Lower lobe of right lung (tissue), 2 donors: ENCODE measurements at regions not wholly inside any gene's neighbourhood (a gene's known extent, or its start where the extent isn't known, plus 50 kb on each side); places are given as distances from the start of the nearest gene placed in this dataset.

Experiments used
- ATAC-seq, 2 donors: fragments of 200-7000 bp; cut with Tn5 transposase; one replicate each; pipeline ENCODE4 v1.9.1; 2020 to 2022; ENCODE audit warnings: mild to moderate bottlenecking in 2 of 2, moderate library complexity in 2 of 2
- DNase-seq: peaks from one replicate; pipeline ENCODE4 v3.0.0-alpha.2; 2020
- H3K27ac ChIP-seq: fragments of 200-600 bp; one replicate; pipeline ENCODE4 v1.8.0; 2022
- H3K27me3 ChIP-seq: fragments of 200-600 bp; one replicate; pipeline ENCODE4 v1.8.0; 2022; ENCODE audit warnings: low read depth
- H3K36me3 ChIP-seq: fragments of 200-600 bp; one replicate; pipeline ENCODE4 v1.8.0; 2022; ENCODE audit warnings: mild to moderate bottlenecking
- H3K4me1 ChIP-seq: fragments of 200-600 bp; one replicate; pipeline ENCODE4 v1.8.0; 2022
- H3K4me3 ChIP-seq: fragments of 200-600 bp; one replicate; pipeline ENCODE4 v1.8.0; 2022; ENCODE audit warnings: mild to moderate bottlenecking
- H3K9me3 ChIP-seq: fragments of 200-600 bp; one replicate; pipeline ENCODE4 v1.8.0; 2022
- CTCF ChIP-seq: fragments of 200-600 bp; IDR thresholded peaks from one replicate; pipeline ENCODE4 v1.8.0; 2022; ENCODE audit warnings: antibody characterized with exemption, mild to moderate bottlenecking
- intact Hi-C: fragments of 100-400 bp; cut with DNase I; formaldehyde crosslinking; loops from one replicate; pipeline ENCODE4 v1.11.0; 2022
- donor health status: DM: no; HTN: yes; CAD: no; lungs with severe emphysema.

GRCh38 chr6:62362097-62362496, 76.1 kb upstream of the KHDRBS2 start:
- H3K36me3 ChIP-seq: no peaks in the 10 kb centered on the region
- no peak overlapping the region for H3K27ac ChIP-seq
- DNase-seq: no peak
- H3K27me3 ChIP-seq: no peaks in the 10 kb centered on the region
- no peaks in the 10 kb centered on the region for H3K9me3 ChIP-seq
- no peaks in the 10 kb centered on the region for H3K4me1 ChIP-seq
- no peak for ATAC-seq
- intact Hi-C loops: no loop called here
- TF ChIP-seq CTCF: no peak
- H3K4me3 ChIP-seq: no peak overlapping the region

DNA sequence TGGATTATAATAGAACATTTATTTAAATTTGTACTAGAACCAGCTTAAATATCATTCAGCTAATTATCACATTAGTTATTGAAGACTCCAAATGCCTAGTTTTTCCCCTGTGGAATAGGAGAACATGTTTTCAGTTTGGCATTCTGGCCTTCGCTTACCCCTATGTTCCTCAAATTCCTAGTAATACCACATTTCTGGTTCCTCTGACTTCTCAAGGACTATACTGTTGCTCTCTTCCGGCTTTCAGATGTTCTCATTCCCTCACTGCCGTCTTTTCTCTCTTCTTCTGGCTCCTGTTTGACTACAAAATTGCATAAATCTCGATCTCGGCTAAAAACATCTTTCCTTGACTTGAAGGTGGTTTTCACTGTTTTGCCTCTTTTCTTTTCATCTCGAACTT, 71.8 kb upstream of the KHDRBS2 start:
- DNase-seq (no peak), ATAC-seq (peak; percentile 50 to 58)
- no peaks in the 10 kb centered on the region for H3K27me3 ChIP-seq
- H3K4me1 ChIP-seq: no peaks in the 10 kb centered on the region
- H3K4me3 ChIP-seq: no peak overlapping the region
- H3K27ac ChIP-seq: no peak overlapping the region
- intact Hi-C loops: no loop called here
- H3K9me3 ChIP-seq: no peaks in the 10 kb centered on the region
- TF ChIP-seq CTCF: no peak
- H3K36me3 ChIP-seq: no peaks in the 10 kb centered on the region

- Histone ChIP-seq H3K4me3 (no peak overlapping the region), H3K27ac (no peak overlapping the region), H3K4me1 (no peaks in the 10 kb centered on the region), H3K36me3 (no peaks in the 10 kb centered on the region), H3K9me3 (peaks cover 5% of the 10 kb centered on the region), H3K27me3 (no peaks in the 10 kb centered on the region)
- TF ChIP-seq CTCF: no peak
- ATAC-seq (no peak), DNase-seq (no peak)
- intact Hi-C loops: no loop called here
Observed at GRCh38 chr6:62354261-62354660, 68.2 kb upstream of the KHDRBS2 start.

- ATAC-seq (no peak), DNase-seq (no peak)
- H3K4me1 ChIP-seq: no peaks in the 10 kb centered on the region
- intact Hi-C loops: no loop called here
- no peak overlapping the region for H3K4me3 ChIP-seq
- H3K27ac ChIP-seq: no peak overlapping the region
- no peaks in the 10 kb centered on the region for H3K36me3 ChIP-seq
- no peak for TF ChIP-seq CTCF
- H3K27me3 ChIP-seq: no peaks in the 10 kb centered on the region
- peaks cover 5% of the 10 kb centered on the region for H3K9me3 ChIP-seq
Observed at GRCh38 chr6:62345962-62346689, 60.1 kb upstream of the KHDRBS2 start.

DNA sequence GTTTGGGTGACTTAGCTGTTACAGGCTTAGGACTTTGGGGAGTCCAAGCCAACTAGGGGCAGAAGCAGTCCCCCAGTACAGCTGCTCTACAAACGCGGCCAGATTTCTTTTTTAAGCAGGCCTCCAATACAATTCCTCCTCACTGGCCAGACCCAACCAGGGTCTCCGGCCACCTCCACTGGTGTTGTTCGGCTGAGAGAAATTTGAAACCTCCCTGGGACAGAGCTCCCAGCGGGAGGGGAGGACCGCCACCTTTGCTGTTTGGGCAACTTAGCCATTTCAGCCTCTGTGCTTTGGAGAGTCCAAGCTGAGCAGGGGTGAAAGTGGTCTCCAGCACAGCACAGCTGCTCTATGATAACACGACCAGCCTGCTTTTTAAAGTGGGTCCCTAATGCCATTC, 59.4 kb upstream of the KHDRBS2 start:
- Histone ChIP-seq H3K27me3 (no peaks in the 10 kb centered on the region), H3K4me1 (no peaks in the 10 kb centered on the region), H3K27ac (no peak overlapping the region), H3K9me3 (peaks cover 3% of the 10 kb centered on the region), H3K4me3 (no peak overlapping the region), H3K36me3 (no peaks in the 10 kb centered on the region)
- ATAC-seq (no peak), DNase-seq (no peak)
- TF ChIP-seq CTCF: no peak
- intact Hi-C loops: no loop called here
